ENCODE measurements at regions not wholly inside any gene's neighbourhood (a gene's known extent, or its start where the extent isn't known, plus 50 kb on each side); places are given as distances from the start of the nearest gene placed in this dataset.
A peak's percentile ranks its signal among the peaks of the same experiment; 100 is the strongest.

DNA sequence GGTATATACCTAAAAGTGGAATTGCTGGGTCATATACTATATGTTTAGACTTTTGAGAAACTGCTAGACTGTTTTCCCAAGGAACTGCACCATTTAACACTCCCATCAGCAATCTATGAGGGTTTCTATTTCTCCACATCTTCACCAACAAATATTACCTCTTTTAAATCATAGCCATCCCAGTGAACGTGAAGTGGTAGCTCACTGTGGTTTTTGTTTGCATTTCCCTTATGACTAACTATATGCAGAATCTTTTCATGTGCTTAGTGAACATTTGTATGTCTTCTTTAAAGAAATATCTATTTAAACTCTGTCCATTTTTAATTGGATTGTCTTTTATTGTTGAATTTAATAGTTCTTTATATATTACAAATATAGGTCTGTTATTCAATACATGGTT lies 115.8 kb upstream of the SEC61G start:
- no peaks in the 10 kb centered on the region for H3K27me3 Mint-ChIP-seq (ENCODE audit: insufficient read depth, unreplicated experiment)
- TF ChIP-seq, protein P1, sequence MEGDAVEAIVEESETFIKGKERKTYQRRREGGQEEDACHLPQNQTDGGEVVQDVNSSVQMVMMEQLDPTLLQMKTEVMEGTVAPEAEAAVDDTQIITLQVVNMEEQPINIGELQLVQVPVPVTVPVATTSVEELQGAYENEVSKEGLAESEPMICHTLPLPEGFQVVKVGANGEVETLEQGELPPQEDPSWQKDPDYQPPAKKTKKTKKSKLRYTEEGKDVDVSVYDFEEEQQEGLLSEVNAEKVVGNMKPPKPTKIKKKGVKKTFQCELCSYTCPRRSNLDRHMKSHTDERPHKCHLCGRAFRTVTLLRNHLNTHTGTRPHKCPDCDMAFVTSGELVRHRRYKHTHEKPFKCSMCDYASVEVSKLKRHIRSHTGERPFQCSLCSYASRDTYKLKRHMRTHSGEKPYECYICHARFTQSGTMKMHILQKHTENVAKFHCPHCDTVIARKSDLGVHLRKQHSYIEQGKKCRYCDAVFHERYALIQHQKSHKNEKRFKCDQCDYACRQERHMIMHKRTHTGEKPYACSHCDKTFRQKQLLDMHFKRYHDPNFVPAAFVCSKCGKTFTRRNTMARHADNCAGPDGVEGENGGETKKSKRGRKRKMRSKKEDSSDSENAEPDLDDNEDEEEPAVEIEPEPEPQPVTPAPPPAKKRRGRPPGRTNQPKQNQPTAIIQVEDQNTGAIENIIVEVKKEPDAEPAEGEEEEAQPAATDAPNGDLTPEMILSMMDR (IDR thresholded peaks at IDR 0.05; ENCODE audit: unreplicated experiment): no peak
- intact Hi-C loops (cut with micrococcal nuclease): loop anchor here (10.0 kb wide), 1 partner anchor 150 kb away; no protein-coding TSS in a partner anchor
- POLR2A ChIA-PET: interaction anchor here (0.6 to 4.5 kb wide), 2 partner anchors 63 to 146 kb away, joined by 3 to 48 read pairs; partner anchors contain the start of gene EGFR
- BruUV-seq (replicated peaks): no TSS peak
- no peaks in the 10 kb centered on the region for H3K36me3 Mint-ChIP-seq (ENCODE audit: insufficient read depth, unreplicated experiment)
- peaks cover 16% of the 10 kb centered on the region for H3K4me1 Mint-ChIP-seq (ENCODE audit: insufficient read depth, unreplicated experiment)
- CTCF ChIA-PET: interaction anchor here (1.1 kb wide), 1 partner anchor 14 kb away, joined by 3 read pairs; no protein-coding TSS in a partner anchor
- no peak overlapping the region for H3K27ac Mint-ChIP-seq (ENCODE audit: low read depth, unreplicated experiment)
- no peak for DNase-seq (ENCODE audit: unreplicated experiment)
- no peak overlapping the region for H3K4me3 Mint-ChIP-seq (ENCODE audit: unreplicated experiment)
- no peaks in the 10 kb centered on the region for H3K9me3 Mint-ChIP-seq (ENCODE audit: unreplicated experiment)

DNA sequence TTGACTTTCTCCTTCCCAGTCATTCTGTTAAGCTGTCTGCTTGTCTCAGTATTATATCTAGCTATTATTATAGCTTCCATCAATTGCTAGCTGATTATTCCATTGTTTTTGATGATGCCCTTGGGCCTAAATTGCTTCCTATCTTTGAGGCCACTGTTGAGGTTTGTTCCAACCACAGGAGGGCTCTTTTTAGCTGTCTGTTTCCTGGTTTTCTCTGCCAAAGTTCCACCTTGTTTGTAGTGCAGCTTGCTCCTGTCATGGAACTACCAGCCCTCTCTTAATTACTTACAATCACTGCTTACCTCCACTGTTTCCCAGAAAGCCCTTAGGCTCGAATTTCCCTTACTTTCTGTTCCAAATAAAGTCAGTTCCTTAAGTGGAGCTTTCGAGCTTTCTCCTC lies 118.7 kb upstream of the SEC61G start:
- Mint-ChIP-seq H3K36me3 (ENCODE audit: insufficient read depth, unreplicated experiment) (no peaks in the 10 kb centered on the region), H3K4me1 (ENCODE audit: insufficient read depth, unreplicated experiment) (peaks cover 19% of the 10 kb centered on the region), H3K9me3 (ENCODE audit: unreplicated experiment) (no peaks in the 10 kb centered on the region), H3K4me3 (ENCODE audit: unreplicated experiment) (no peak overlapping the region), H3K27ac (ENCODE audit: low read depth, unreplicated experiment) (no peak overlapping the region), H3K27me3 (ENCODE audit: insufficient read depth, unreplicated experiment) (no peaks in the 10 kb centered on the region)
- ChIA-PET CTCF (interaction anchor here (0.6 to 2.2 kb wide), 36 partner anchors 8 to 377 kb away, joined by 3 to 12 read pairs (median 4); no protein-coding TSS in a partner anchor), POLR2A (interaction anchor here (0.7 to 4.5 kb wide), 11 partner anchors 20 to 209 kb away, joined by 3 to 48 read pairs (median 4); partner anchors contain the start of gene EGFR)
- intact Hi-C loops (cut with micrococcal nuclease): loop anchor here (1.0 to 10.0 kb wide), 2 partner anchors 147 to 378 kb away; no protein-coding TSS in a partner anchor
- TF ChIP-seq, protein P1 (IDR thresholded peaks at IDR 0.05; ENCODE audit: unreplicated experiment): peak; percentile 26
- no TSS peak for BruUV-seq (replicated peaks)
- DNase-seq (ENCODE audit: unreplicated experiment): peak; percentile 39

DNA sequence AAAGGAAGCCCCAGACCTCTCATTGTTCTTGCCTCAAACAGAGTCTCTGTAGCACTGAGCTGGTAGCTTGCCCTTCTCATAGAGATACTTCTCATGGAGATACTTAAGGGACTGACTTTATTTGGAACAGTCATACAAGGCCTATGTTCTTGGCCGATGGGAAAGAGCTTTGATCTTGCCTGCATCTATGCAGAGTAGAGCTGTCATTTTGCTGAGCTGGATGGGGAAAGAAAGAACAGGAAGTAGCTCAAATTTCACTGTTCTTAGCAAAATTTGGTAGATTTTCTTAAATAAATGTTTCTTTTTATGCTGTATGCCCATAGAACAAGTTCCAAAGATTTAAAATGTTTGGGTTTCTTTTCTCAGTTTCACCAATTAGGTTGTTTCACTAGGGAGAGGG lies 119.3 kb upstream of the SEC61G start:
- intact Hi-C loops (cut with micrococcal nuclease): loop anchor here (10.0 kb wide), 1 partner anchor 146 kb away; no protein-coding TSS in a partner anchor
- H3K4me1 Mint-ChIP-seq (ENCODE audit: insufficient read depth, unreplicated experiment): peaks cover 19% of the 10 kb centered on the region
- CTCF ChIA-PET: interaction anchor here (0.6 to 2.2 kb wide), 34 partner anchors 9 to 1001 kb away, joined by 3 to 12 read pairs (median 4); no protein-coding TSS in a partner anchor
- POLR2A ChIA-PET: interaction anchor here (1.1 to 4.5 kb wide), 11 partner anchors 21 to 208 kb away, joined by 3 to 48 read pairs (median 4); partner anchors contain the start of gene EGFR
- TF ChIP-seq, protein P1 (IDR thresholded peaks at IDR 0.05; ENCODE audit: unreplicated experiment): no peak
- BruUV-seq (replicated peaks): no TSS peak
- H3K27ac Mint-ChIP-seq (ENCODE audit: low read depth, unreplicated experiment): no peak overlapping the region
- H3K27me3 Mint-ChIP-seq (ENCODE audit: insufficient read depth, unreplicated experiment): no peaks in the 10 kb centered on the region
- no peak for DNase-seq (ENCODE audit: unreplicated experiment)
- no peaks in the 10 kb centered on the region for H3K9me3 Mint-ChIP-seq (ENCODE audit: unreplicated experiment)
- H3K36me3 Mint-ChIP-seq (ENCODE audit: insufficient read depth, unreplicated experiment): no peaks in the 10 kb centered on the region
- no peak overlapping the region for H3K4me3 Mint-ChIP-seq (ENCODE audit: unreplicated experiment)

DNA sequence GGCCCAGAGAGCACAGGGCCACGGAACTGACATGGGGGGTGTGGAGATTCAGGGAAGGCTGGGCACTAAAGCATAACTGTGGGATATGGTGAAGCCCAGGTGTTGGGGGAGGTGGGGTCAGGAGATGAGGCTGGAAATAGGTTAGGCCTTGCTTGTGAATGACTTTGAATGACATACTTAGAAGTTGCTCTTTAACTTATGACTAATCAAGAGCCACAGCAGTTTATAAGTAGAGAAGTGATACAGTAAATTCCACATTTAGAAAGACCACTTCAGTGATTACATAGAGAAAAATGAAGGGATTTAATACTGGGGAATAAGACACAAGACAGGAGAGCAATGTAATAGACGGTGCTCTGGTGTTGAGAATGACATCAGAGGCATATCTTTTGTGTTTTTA lies 120.8 kb upstream of the SEC61G start:
- Mint-ChIP-seq H3K36me3 (ENCODE audit: insufficient read depth, unreplicated experiment) (no peaks in the 10 kb centered on the region), H3K4me3 (ENCODE audit: unreplicated experiment) (no peak overlapping the region), H3K27ac (ENCODE audit: low read depth, unreplicated experiment) (no peak overlapping the region), H3K9me3 (ENCODE audit: unreplicated experiment) (no peaks in the 10 kb centered on the region), H3K27me3 (ENCODE audit: insufficient read depth, unreplicated experiment) (no peaks in the 10 kb centered on the region), H3K4me1 (ENCODE audit: insufficient read depth, unreplicated experiment) (peaks cover 19% of the 10 kb centered on the region)
- no peak for DNase-seq (ENCODE audit: unreplicated experiment)
- TF ChIP-seq, protein P1 (IDR thresholded peaks at IDR 0.05; ENCODE audit: unreplicated experiment): no peak
- ChIA-PET CTCF (interaction anchor here (0.6 to 1.0 kb wide), 2 partner anchors 99 to 145 kb away, joined by 3 to 4 read pairs; no protein-coding TSS in a partner anchor), POLR2A (no interaction called here)
- intact Hi-C loops (cut with micrococcal nuclease): loop anchor here (10.0 kb wide), 1 partner anchor 145 kb away; no protein-coding TSS in a partner anchor
- BruUV-seq (replicated peaks): no TSS peak
